ENCODE measurements at regions not wholly inside any gene's neighbourhood (a gene's known extent, or its start where the extent isn't known, plus 50 kb on each side); places are given as distances from the start of the nearest gene placed in this dataset.
A peak's percentile ranks its signal among the peaks of the same experiment; 100 is the strongest.

- DNase-seq, result no peak
Observed at GRCh38 chr2:172333235-172333977, 94.0 kb upstream of the ITGA6 start.

DNA sequence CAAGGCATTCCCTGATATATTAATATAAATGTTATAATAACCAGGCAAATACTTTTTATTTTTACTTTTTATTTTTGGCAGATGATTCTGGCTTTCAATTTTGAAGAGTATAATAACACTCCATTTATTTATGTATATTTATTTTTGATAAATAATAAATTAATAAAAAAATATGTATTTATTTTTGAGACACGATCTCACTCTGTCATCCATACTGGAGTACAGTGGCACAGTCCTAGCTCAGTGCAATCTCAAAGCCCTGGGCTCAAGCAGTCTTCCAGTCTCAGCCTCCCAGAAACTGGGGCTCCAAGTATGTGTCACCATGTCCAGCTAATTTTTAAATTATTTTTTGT is 93.4 kb upstream of the ITGA6 start:
- no peak for DNase-seq

DNA sequence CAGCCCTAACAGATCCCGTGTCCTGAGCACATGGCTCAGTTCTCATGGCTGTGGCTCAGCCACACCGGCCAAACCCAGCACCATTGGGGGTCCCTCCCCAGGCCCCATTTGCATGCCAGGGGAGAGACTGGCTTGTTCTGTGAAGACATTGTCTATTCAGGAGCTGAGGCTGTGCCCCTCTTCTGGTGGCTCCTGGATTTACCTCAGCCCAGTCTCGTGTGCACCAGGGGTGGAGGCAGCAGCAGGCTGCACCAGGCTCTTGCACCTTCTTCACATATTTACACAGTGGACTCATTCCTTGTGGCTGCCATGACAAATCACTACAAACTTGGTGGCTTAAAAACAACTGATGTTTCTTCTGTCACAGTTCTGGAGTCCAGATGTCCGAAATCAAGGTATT is 92.4 kb upstream of the ITGA6 start:
- DNase-seq, result no peak

DNA sequence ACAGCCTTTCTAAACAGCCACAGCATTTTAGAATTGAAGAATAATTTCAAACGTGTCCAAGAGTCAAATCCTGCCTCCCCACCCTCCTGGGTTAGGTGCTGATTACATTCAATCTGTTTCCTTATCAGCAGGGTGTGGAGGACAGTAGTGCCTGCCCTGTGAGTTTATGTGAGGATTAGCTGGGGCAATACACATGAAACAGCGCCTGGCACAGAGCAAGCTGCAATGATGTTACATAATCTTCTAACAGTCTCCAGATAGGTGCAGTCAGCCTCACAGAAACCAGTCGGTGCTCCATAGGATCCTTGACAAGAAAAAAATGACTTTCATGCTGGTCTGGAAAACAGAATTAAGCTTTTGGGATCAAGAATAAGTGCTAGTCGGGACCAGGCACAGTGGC is 91.7 kb upstream of the ITGA6 start:
- DNase-seq, result no peak

DNA sequence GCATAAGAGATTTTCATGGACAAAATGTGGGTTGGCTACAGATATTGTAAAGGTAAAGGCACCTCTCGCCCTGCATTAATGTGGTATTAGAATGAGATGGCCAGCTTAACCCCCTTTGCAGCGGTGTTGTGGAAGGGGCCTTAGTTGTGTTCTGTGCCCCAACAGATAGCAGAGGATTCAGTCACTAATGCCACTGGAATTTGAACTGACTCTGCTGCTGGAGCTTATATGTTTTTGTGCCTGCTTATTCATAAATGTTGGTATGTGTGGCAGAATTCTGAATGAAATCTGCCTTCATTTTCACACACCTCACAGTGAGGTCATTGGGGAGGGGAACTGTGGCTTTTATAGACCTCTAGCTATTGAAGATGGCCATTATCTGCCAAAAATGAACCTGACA is 90.7 kb upstream of the ITGA6 start:
- DNase-seq, result no peak

DNA sequence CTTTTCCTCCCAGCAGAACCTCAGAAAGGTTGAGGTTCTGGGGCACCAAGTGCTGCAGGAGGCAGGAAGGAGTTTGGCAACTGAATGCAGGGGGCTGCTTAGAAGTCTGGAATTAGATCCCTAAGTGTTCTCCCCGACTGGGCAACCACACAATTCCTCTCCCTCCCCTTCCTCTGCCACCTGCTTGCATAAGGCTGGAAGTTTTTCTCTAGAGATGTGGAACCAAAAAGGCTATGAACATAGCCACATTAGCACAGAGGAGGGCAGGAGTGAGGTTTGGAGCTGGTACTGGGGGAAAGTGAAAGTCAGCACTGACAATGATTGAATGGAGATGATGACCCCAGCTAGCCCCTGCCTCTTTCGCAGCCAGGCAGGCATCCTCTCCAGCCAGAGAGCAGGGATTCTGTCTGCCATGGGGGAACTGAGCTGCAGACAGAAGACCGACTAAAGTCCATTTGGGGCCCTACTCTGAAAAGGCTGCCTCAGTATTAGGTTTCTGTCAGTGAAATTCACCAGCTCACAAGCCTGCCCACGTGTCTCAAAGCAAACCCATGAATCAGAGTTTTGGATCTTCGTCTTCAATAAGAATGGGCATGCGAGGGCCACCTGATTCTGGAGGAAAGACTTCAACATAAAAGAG is 87.9 kb upstream of the ITGA6 start:
- DNase-seq, result peak; percentile 26

DNA sequence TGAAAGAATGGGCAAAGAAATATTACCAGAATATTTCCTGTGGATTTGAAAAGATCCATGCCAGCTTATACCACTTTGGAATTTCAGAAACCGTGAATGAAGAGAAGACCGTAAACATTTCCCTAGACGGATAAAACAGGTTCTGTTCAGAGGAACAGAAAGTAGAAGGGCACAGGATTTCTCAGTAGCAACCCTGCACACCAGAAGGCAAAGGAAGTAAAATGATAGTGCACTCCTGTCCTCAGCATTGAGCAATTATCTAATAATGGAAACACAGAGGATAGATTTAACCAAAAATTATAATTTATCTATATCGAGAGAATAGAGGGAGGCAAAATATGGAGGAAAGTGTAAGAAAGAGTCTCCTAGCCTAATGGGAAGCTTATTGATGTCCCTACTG is 87.0 kb upstream of the ITGA6 start:
- DNase-seq, result no peak

- DNase-seq, result no peak
Observed at GRCh38 chr2:172342078-172342477, 85.3 kb upstream of the ITGA6 start.

- DNase-seq, result no peak
Observed at GRCh38 chr2:172342611-172343010, 84.8 kb upstream of the ITGA6 start.

DNA sequence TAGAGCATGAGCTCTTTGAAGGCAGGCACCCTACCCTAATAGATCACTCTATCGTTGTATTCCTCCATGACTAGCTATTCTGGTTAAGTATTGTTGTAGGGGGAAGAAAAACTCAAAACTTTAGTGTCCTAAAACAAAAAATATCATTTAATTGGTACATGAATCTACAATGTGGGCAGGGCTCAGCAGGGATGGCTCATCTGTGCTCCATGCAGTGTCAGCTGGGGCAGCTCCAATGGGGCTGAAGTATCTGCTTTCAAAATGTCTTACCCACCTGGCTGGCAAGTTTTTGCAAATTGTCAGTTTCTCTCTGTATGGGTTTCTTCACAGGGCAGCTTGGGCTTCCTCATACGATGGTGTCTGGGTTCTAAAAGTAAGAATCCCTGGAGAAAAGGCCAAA is 83.2 kb upstream of the ITGA6 start:
- no peak for DNase-seq

GRCh38 chr2:172345956-172346555 is 81.3 kb upstream of the ITGA6 start:
- no peak for DNase-seq

DNA sequence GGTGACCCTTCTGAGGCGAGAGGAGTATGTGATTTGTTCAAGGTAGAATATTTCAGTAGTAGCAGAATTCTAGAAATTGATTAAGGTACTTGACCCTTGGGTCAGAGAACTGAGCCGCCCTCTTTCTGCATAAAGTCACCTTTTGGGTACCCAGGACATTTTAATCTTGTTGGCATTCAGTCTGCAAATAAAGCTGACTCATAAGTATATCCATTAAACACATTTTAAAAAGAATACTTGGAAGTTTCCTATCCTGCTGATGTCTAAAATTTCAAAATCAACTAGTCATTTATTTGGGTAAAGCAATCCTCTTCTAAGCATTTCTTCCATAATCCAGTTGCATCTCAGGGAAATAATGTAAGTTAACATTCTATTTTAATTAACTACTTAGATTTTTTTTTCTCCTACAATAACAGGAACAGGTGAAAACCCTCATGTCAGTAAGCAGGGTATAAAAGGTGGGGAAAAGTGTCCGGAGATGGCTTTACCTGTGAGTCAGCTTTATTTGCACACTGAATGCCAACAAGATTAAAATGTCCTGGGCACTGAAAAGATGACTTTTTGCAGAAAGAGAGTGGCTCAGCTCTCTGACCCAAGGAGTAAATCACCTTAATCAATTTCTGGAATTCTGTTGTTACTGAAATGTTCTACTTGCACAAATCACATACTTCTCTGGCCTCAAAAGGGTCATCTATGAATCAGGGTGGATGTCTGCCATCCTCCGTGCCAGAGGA is 78.7 kb upstream of the ITGA6 start:
- DNase-seq, result no peak

GRCh38 chr2:172350839-172351479 is 76.4 kb upstream of the ITGA6 start:
- no peak for DNase-seq

DNA sequence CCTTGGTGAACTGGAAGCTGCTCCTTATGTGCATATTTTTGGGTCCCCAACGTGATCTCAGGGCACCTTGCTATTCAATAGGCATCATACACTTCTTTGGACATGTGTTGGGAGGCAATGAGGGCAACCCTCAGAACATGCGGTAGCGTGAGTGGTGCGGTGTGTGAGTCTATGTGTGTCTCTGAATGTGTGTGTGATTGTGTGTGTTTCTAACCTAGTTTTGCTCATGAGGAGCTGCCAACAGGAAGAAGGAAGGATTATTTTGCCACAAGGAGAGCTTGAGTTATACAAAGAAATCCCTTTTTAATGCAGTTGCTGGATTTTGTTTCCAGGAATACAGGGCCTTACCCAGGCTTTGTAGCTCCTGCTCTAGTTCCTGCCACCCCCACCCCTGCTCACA is 75.8 kb upstream of the ITGA6 start:
- DNase-seq, result no peak

- no peak for DNase-seq
Observed at GRCh38 chr2:172354347-172354746, 73.0 kb upstream of the ITGA6 start.

GRCh38 chr2:172357442-172357841 is 69.9 kb upstream of the ITGA6 start:
- no peak for DNase-seq

GRCh38 chr2:172358691-172359556 is 68.5 kb upstream of the ITGA6 start:
- DNase-seq, result no peak

DNA sequence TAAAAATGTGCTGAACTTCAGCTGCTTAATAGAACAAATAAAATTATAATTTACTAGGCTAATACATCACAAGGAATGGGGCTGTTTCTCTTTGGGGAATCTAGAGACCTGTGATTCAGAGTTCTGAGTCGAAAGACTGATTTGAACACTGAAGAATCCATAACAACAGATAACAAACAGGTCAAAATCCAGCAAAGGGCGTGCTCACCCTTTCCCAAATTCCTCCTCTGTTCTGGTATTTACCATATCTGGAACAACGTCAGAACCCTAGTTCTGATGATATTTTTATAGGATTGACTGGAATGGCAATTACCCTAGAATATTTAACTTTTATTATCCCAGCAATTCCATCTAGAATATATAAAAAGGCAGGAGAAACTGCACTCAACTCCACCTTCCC is 66.0 kb upstream of the ITGA6 start:
- DNase-seq, result no peak

DNA sequence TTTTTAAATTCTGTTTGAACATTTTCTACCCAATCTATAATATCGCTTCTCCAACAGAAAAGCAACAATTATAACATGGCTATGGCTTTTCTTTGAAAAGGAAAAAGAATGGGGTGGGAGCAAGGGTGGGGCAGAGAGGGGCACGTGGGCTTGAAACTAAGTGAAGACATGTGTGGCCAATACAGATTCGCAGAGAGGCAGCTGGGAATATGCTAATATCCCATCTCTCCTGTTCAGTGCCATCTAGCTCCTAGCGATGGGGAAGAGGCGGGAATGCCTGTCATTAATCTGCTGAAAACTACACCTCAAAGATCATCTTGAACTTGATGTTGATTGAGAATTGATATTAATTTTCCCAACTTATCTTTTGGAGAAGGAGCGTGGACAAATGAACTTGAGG is 65.5 kb upstream of the ITGA6 start:
- DNase-seq, result no peak

GRCh38 chr2:172364261-172364660 is 63.1 kb upstream of the ITGA6 start:
- no peak for DNase-seq

DNA sequence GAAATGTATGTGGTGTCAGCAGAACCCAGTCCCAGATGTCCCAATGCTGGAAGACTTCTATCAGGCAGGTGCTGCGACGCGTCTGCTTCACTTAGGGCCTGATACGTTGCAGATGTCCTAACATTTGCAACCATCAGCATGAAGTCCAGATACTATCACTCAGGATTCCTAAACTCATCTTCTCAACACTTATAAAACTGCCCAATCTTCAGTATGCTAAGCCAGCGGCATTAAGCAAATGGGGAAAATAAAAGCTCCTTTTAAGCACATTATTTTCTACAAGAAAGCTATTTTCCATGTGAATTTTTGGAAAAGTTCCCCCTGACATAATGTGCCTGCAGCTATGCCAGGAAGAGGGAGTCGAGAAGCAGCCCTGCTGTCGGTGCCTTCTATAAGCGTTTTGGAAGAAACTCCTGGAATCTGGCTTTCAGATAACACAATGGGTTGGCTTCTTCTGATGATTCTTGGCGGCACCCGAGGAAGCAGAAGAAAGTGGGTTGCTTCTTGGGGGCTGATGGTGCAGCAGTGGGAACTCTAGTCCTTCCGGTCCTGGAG is 60.7 kb upstream of the ITGA6 start:
- DNase-seq, result no peak

DNA sequence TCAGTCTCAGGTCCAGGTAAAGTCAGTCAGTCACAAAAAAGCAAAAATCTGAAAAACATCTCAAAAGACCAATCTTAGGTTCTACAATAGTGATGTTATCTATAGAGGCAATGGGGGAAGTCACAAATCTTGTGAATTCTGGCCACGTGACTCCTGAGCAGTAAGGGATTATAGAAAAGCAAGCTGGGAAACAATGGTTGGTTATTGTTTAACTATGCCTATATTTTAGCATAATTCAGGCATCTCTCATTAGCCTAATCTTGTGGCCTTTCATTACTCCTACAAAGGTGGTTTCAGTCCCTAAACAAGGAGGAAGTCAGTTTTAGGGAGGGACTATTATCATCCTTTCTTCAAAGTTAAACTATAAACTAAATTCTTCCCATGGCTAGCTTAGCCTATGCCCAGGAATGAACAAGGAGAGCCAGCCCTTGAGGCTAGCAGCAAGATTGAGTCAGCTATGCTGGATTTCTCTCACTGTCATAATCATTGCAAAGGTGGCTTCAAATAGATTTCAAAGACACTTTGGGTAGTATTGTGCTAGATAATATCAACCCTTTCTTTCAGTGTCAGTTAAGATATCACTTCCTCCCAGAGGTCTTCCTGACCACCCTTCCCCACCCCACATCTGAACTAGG is 56.4 kb upstream of the ITGA6 start:
- no peak for DNase-seq
